OCI-LY7 (cell line): ENCODE measurements at regions not wholly inside any gene's neighbourhood (a gene's known extent, or its start where the extent isn't known, plus 50 kb on each side); places are given as distances from the start of the nearest gene placed in this dataset.

Experiments
- BruUV-seq: library from RNA; stranded (reverse); fragments of 400-500 nt; replicated peaks from 2 replicates; lab custom pipeline; 2021; lab: Mats Ljungman, UMichigan
- CTCF ChIA-PET: fragments of 300-600 bp; sonication (Branson Sonifier 250); formaldehyde crosslinking; loops from one replicate; lab custom pipeline; 2022; ENCODE audit warnings: antibody characterized with exemption; ENCODE audit not compliant: unreplicated experiment; lab: Charles Lee
- POLR2A ChIA-PET: fragments of 300-600 bp; sonication (Branson Sonifier 250); formaldehyde crosslinking; loops from one replicate; lab custom pipeline; 2022; ENCODE audit warnings: antibody characterized with exemption; lab: Charles Lee
- DNase-seq: peaks from one replicate; pipeline ENCODE4 v3.0.0-alpha.2; 2015; ENCODE audit warnings: low spot score
- H2AFZ ChIP-seq: fragments of 200-600 bp; sonication (generic), shearing (Covaris generic); 2 replicates; pipeline ENCODE4 v1.6.1; 2014; ENCODE audit warnings: mild to moderate bottlenecking, antibody characterized with exemption, low read length, moderate library complexity
- H3K27ac ChIP-seq: fragments of 200-600 bp; sonication (generic); 2 replicates; pipeline ENCODE4 v1.5.1; 2014; ENCODE audit warnings: mixed run types, low read depth, mild to moderate bottlenecking, moderate library complexity, low read length, inconsistent platforms; ENCODE audit not compliant: poor library complexity, severe bottlenecking
- H3K36me3 ChIP-seq: fragments of 200-600 bp; sonication (generic); 2 replicates; pipeline ENCODE4 v1.6.1; 2014; ENCODE audit warnings: mild to moderate bottlenecking, antibody characterized with exemption, low read length, moderate library complexity, mixed read lengths; ENCODE audit not compliant: insufficient read depth
- H3K4me1 ChIP-seq: fragments of 200-600 bp; sonication (generic); 2 replicates; pipeline ENCODE4 v1.5.1; 2014; ENCODE audit warnings: mild to moderate bottlenecking, low read length; ENCODE audit not compliant: insufficient read depth, poor library complexity, severe bottlenecking
- H3K4me2 ChIP-seq: fragments of 200-600 bp; sonication (generic); 2 replicates; pipeline ENCODE4 v1.6.1; 2014; ENCODE audit warnings: mild to moderate bottlenecking, low read length
- H3K4me3 ChIP-seq: fragments of 200-600 bp; sonication (generic); 2 replicates; pipeline ENCODE4 v1.5.1; 2014; ENCODE audit warnings: mild to moderate bottlenecking, low read depth, low read length; ENCODE audit not compliant: poor library complexity, severe bottlenecking
- H3K79me2 ChIP-seq: fragments of 200-600 bp; sonication (generic); 2 replicates; pipeline ENCODE4 v1.6.1; 2016; ENCODE audit warnings: low read depth, mild to moderate bottlenecking, low read length, moderate library complexity, mixed read lengths; ENCODE audit not compliant: insufficient read depth
- H3K9me2 ChIP-seq: fragments of 200-600 bp; sonication (generic); 2 replicates; pipeline ENCODE4 v1.6.1; 2016; ENCODE audit warnings: mild to moderate bottlenecking, low read length, mixed read lengths; ENCODE audit not compliant: insufficient read depth
- H3K9me3 ChIP-seq: fragments of 200-600 bp; sonication (generic); 2 replicates; pipeline ENCODE4 v1.6.1; 2014; ENCODE audit warnings: mild to moderate bottlenecking, mixed run types, low read length, mixed read lengths
- H4K20me1 ChIP-seq: fragments of 200-600 bp; sonication (generic); 2 replicates; pipeline ENCODE4 v1.6.1; 2014; ENCODE audit warnings: mild to moderate bottlenecking, antibody characterized with exemption, low read length, moderate library complexity, mixed read lengths; ENCODE audit not compliant: insufficient read depth
- EZH2phosphoT487 ChIP-seq: fragments of 200-600 bp; sonication (generic); IDR thresholded peaks from 2 replicates; pipeline ENCODE4 v1.6.1; 2018; ENCODE audit warnings: low read depth, borderline replicate concordance, mild to moderate bottlenecking, mixed run types, antibody characterized with exemption, low read length, moderate library complexity, mixed read lengths
- intact Hi-C: fragments of 100-400 bp; cut with micrococcal nuclease; formaldehyde crosslinking; loops from one replicate; pipeline ENCODE4 v1.10.0; 2022; ENCODE audit not compliant: unreplicated experiment
- TF ChIP-seq, protein P1 (sequence below): fragments of 200-600 bp; sonication (generic); conservative IDR thresholded peaks from 2 replicates; pipeline ENCODE4 v1.5.1; 2014; ENCODE audit warnings: mild to moderate bottlenecking, antibody characterized with exemption, low read length, moderate library complexity, mixed read lengths

DNA sequence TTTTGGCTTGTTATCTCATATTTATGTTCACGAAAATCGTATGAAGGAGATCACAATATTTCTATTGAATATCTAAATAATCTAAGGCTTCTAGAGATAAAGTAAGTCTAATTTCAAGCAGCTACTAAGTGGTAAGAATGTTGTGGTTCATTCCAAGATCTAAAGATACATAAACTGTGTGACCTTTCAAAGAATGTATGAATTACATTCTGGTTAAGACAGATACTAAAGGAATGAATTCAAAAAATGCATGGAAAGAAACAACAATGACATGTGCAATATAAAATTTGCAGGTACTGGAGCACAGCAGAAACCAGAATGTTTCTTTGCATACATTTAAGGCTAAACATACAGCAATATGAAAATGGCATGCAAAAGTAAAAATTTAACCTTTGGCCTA lies 1214.6 kb downstream of the CDH8 start:
- POLR2A ChIA-PET, result interaction anchor here (0.6 kb wide), 1 partner anchor 10 kb away, joined by 3 read pairs; no protein-coding TSS in a partner anchor
- CTCF ChIA-PET, result no interaction called here
- Histone ChIP-seq H3K79me2 (no peaks in the 10 kb centered on the region), H3K4me2 (no peak overlapping the region), H3K36me3 (no peaks in the 10 kb centered on the region), H3K4me1 (no peaks in the 10 kb centered on the region), H3K9me2 (no peaks in the 10 kb centered on the region), H3K9me3 (no peaks in the 10 kb centered on the region), H4K20me1 (no peaks in the 10 kb centered on the region), H3K4me3 (no peak overlapping the region), H2AFZ (no peak overlapping the region), H3K27ac (no peak overlapping the region)
- no TSS peak for BruUV-seq
- intact Hi-C loops, result no loop called here
- no peak for TF ChIP-seq EZH2phosphoT487
- TF ChIP-seq, protein P1, sequence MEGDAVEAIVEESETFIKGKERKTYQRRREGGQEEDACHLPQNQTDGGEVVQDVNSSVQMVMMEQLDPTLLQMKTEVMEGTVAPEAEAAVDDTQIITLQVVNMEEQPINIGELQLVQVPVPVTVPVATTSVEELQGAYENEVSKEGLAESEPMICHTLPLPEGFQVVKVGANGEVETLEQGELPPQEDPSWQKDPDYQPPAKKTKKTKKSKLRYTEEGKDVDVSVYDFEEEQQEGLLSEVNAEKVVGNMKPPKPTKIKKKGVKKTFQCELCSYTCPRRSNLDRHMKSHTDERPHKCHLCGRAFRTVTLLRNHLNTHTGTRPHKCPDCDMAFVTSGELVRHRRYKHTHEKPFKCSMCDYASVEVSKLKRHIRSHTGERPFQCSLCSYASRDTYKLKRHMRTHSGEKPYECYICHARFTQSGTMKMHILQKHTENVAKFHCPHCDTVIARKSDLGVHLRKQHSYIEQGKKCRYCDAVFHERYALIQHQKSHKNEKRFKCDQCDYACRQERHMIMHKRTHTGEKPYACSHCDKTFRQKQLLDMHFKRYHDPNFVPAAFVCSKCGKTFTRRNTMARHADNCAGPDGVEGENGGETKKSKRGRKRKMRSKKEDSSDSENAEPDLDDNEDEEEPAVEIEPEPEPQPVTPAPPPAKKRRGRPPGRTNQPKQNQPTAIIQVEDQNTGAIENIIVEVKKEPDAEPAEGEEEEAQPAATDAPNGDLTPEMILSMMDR, result no peak
- no peak for DNase-seq

- no peak for DNase-seq
- Histone ChIP-seq H3K79me2 (no peaks in the 10 kb centered on the region), H3K9me3 (no peaks in the 10 kb centered on the region), H3K4me3 (no peak overlapping the region), H3K4me1 (no peaks in the 10 kb centered on the region), H3K36me3 (no peaks in the 10 kb centered on the region), H2AFZ (no peak overlapping the region), H3K27ac (no peak overlapping the region), H3K9me2 (no peaks in the 10 kb centered on the region), H4K20me1 (no peaks in the 10 kb centered on the region), H3K4me2 (no peak overlapping the region)
- BruUV-seq, result no TSS peak
- CTCF ChIA-PET, result no interaction called here
- POLR2A ChIA-PET, result no interaction called here
- TF ChIP-seq, protein P1, result no peak
- no peak for TF ChIP-seq EZH2phosphoT487
- intact Hi-C loops, result no loop called here
Observed at GRCh38 chr16:60820361-60820760, 1215.9 kb downstream of the CDH8 start.

GRCh38 chr16:60818465-60818864 lies 1217.8 kb downstream of the CDH8 start:
- POLR2A ChIA-PET, result interaction anchor here (0.7 kb wide), 2 partner anchors 9 to 638 kb away, joined by 3 read pairs; no protein-coding TSS in a partner anchor
- H3K79me2 ChIP-seq, result no peaks in the 10 kb centered on the region
- H3K27ac ChIP-seq, result no peak overlapping the region
- no TSS peak for BruUV-seq
- intact Hi-C loops, result no loop called here
- CTCF ChIA-PET, result no interaction called here
- H3K4me3 ChIP-seq, result no peak overlapping the region
- H3K4me1 ChIP-seq, result no peaks in the 10 kb centered on the region
- TF ChIP-seq, protein P1, result no peak
- no peak for TF ChIP-seq EZH2phosphoT487
- H4K20me1 ChIP-seq, result no peaks in the 10 kb centered on the region
- H3K9me3 ChIP-seq, result no peaks in the 10 kb centered on the region
- no peak overlapping the region for H3K4me2 ChIP-seq
- no peaks in the 10 kb centered on the region for H3K9me2 ChIP-seq
- H3K36me3 ChIP-seq, result no peaks in the 10 kb centered on the region
- no peak for DNase-seq
- H2AFZ ChIP-seq, result no peak overlapping the region
